ENCODE measurements at regions not wholly inside any gene's neighbourhood (a gene's known extent, or its start where the extent isn't known, plus 50 kb on each side); places are given as distances from the start of the nearest gene placed in this dataset.

DNA sequence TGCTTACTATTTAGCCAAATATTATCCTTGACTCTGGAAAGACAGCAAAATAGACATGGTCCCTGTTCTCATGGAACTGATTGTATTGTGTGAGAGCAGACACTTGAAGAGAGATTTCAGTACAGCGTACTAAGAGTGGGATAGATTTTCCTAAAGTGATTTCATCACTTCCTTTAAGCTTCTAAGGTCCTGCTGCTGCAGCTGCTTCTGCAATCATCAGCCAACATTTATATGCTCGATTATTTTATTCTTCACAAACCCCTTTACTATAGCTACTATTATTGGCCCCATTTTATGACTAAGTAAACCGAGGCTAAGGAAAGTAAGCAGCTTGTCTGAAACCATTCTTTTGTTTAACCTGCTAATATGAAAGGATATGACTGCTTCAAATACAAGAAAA, 137.7 kb downstream of the SPATA31D1 start:
- Mint-ChIP-seq H3K27me3 (ENCODE audit: low read depth) (no peaks in the 10 kb centered on the region), H3K9me3 (no peaks in the 10 kb centered on the region), H3K27ac (no peak overlapping the region), H3K4me3 (no peak overlapping the region), H3K36me3 (ENCODE audit: insufficient read depth in 1 of 3, low read depth in 3 of 3) (no peaks in the 10 kb centered on the region), H3K4me1 (no peaks in the 10 kb centered on the region)
- TF ChIP-seq, protein P1, sequence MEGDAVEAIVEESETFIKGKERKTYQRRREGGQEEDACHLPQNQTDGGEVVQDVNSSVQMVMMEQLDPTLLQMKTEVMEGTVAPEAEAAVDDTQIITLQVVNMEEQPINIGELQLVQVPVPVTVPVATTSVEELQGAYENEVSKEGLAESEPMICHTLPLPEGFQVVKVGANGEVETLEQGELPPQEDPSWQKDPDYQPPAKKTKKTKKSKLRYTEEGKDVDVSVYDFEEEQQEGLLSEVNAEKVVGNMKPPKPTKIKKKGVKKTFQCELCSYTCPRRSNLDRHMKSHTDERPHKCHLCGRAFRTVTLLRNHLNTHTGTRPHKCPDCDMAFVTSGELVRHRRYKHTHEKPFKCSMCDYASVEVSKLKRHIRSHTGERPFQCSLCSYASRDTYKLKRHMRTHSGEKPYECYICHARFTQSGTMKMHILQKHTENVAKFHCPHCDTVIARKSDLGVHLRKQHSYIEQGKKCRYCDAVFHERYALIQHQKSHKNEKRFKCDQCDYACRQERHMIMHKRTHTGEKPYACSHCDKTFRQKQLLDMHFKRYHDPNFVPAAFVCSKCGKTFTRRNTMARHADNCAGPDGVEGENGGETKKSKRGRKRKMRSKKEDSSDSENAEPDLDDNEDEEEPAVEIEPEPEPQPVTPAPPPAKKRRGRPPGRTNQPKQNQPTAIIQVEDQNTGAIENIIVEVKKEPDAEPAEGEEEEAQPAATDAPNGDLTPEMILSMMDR (conservative IDR thresholded peaks at IDR 0.05) = no peak
- H2BK15ac ChIP-seq (ENCODE audit: low read depth, low read length) = no peak overlapping the region
- WGBS (ENCODE audit: extremely low coverage, insufficient read length, low lambda C conversion rate) = no CpG with 5 or more reads among the region's 3 CpGs
- no peak overlapping the region for H3K9ac ChIP-seq (ENCODE audit: extremely low read depth, insufficient read length, low read length)
- no peaks in the 10 kb centered on the region for H3K23me2 ChIP-seq (ENCODE audit: insufficient read length, low read depth, low read length, poor library complexity, severe bottlenecking)
- H3K4me2 ChIP-seq (ENCODE audit: insufficient read depth, insufficient read length, low read length) = no peak overlapping the region
- no peak overlapping the region for H2AK5ac ChIP-seq (ENCODE audit: insufficient read length, low read length)
- no peak overlapping the region for H2BK5ac ChIP-seq (ENCODE audit: insufficient read length, low read length)
- H3K18ac ChIP-seq (ENCODE audit: insufficient read length, low read depth, low read length) = no peak overlapping the region
- H4K8ac ChIP-seq (replicated peaks; ENCODE audit: insufficient read length, low read depth, low read length) = no peak overlapping the region
- H3K4me1 ChIP-seq (ENCODE audit: insufficient read depth, low read length) = no peaks in the 10 kb centered on the region
- no peak overlapping the region for H3K14ac ChIP-seq (ENCODE audit: insufficient read depth, low read length)
- H2BK120ac ChIP-seq (ENCODE audit: low read depth, low read length, poor library complexity, severe bottlenecking) = no peak overlapping the region
- no peak overlapping the region for H3T11ph ChIP-seq (ENCODE audit: low read length)
- H3K27ac ChIP-seq (ENCODE audit: insufficient read length, low read depth, low read length) = no peak overlapping the region
- H3K56ac ChIP-seq (ENCODE audit: insufficient read length, low read depth, low read length) = no peak overlapping the region
- H4K5ac ChIP-seq (ENCODE audit: insufficient read length, low read depth, low read length) = no peak overlapping the region
- H2AFZ ChIP-seq (ENCODE audit: low read length) = no peak overlapping the region
- H3K9me3 ChIP-seq (ENCODE audit: control insufficient read depth, low read depth, low read length) = no peaks in the 10 kb centered on the region
- no peak for DNase-seq
- no peaks in the 10 kb centered on the region for H4K20me1 ChIP-seq (ENCODE audit: control insufficient read depth, insufficient read depth, insufficient read length)
- no peak overlapping the region for H2BK20ac ChIP-seq (ENCODE audit: low read depth, low read length, poor library complexity, severe bottlenecking)
- H3K4ac ChIP-seq (ENCODE audit: low read depth, low read length) = no peak overlapping the region
- no peak overlapping the region for H3K23ac ChIP-seq (ENCODE audit: insufficient read length, low read depth, low read length)
- H3K79me1 ChIP-seq (ENCODE audit: insufficient read depth, low read depth, low read length, poor library complexity, severe bottlenecking) = no peaks in the 10 kb centered on the region
- H2BK12ac ChIP-seq (ENCODE audit: insufficient read length, low read depth, low read length) = no peak overlapping the region
- no peaks in the 10 kb centered on the region for H3K27me3 ChIP-seq (ENCODE audit: insufficient read depth, low read length)
- no peak overlapping the region for H4K91ac ChIP-seq (ENCODE audit: insufficient read length, low read depth, low read length)
- no peaks in the 10 kb centered on the region for H3K79me2 ChIP-seq (ENCODE audit: insufficient read depth, low read length)
